NCI-H187 treated with DMSO at 0.1 percent for 48 hours (cell line): ENCODE measurements at regions not wholly inside any gene's neighbourhood (a gene's known extent, or its start where the extent isn't known, plus 50 kb on each side); places are given as distances from the start of the nearest gene placed in this dataset.
"Not testable (repeated sequence)": the region's sequence is repeated elsewhere in the genome, so short reads cannot be mapped to it uniquely, and the experiment has no call there.

ENCODE experiments used
- DNase-seq: peaks from one replicate; lab custom pipeline; 2025; lab: John Stamatoyannopoulos, UW

GRCh38 chr4:96317891-96318290, 478.0 kb downstream of the PDHA2 start:
- no peak for DNase-seq

- no peak for DNase-seq
Observed at GRCh38 chr4:96326846-96327245, 487.0 kb downstream of the PDHA2 start.

- no peak for DNase-seq
Observed at GRCh38 chr4:96342196-96342595, 502.3 kb downstream of the PDHA2 start.

- no peak for DNase-seq
Observed at GRCh38 chr4:96342790-96343455, 503.0 kb downstream of the PDHA2 start.

- no peak for DNase-seq
Observed at GRCh38 chr4:96343836-96344235, 503.9 kb downstream of the PDHA2 start.

GRCh38 chr4:96347582-96347981, 507.7 kb downstream of the PDHA2 start:
- no peak for DNase-seq

GRCh38 chr4:96352051-96352517, 512.2 kb downstream of the PDHA2 start:
- no peak for DNase-seq

GRCh38 chr4:96354036-96354712, 514.3 kb downstream of the PDHA2 start:
- DNase-seq, result no peak

- no peak for DNase-seq
Observed at GRCh38 chr4:96355414-96355813, 515.5 kb downstream of the PDHA2 start.

- DNase-seq, result no peak
Observed at GRCh38 chr4:96356591-96357370, 516.9 kb downstream of the PDHA2 start.

- no peak for DNase-seq
Observed at GRCh38 chr4:96366632-96367031, 526.7 kb downstream of the PDHA2 start.

- DNase-seq, result no peak
Observed at GRCh38 chr4:96375367-96375766, 535.5 kb downstream of the PDHA2 start.

- no peak for DNase-seq
Observed at GRCh38 chr4:96379524-96379923, 539.6 kb downstream of the PDHA2 start.

GRCh38 chr4:96380106-96380505, 540.2 kb downstream of the PDHA2 start:
- DNase-seq, result no peak

GRCh38 chr4:96383349-96383748, 543.5 kb downstream of the PDHA2 start:
- DNase-seq, result no peak

- DNase-seq, result no peak
Observed at GRCh38 chr4:96389770-96390169, 549.9 kb downstream of the PDHA2 start.

- no peak for DNase-seq
Observed at GRCh38 chr4:96390404-96390803, 550.5 kb downstream of the PDHA2 start.

- no peak for DNase-seq
Observed at GRCh38 chr4:96395747-96396146, 555.9 kb downstream of the PDHA2 start.

GRCh38 chr4:96406742-96407141, 566.8 kb downstream of the PDHA2 start:
- DNase-seq, result no peak

- DNase-seq, result no peak
Observed at GRCh38 chr4:96407225-96407624, 567.3 kb downstream of the PDHA2 start.

GRCh38 chr4:96407738-96408463, 568.0 kb downstream of the PDHA2 start:
- DNase-seq, result no peak

- not testable (repeated sequence) for DNase-seq
Observed at GRCh38 chr4:96414853-96415252, 575.0 kb downstream of the PDHA2 start.
